ENCODE measurements at regions not wholly inside any gene's neighbourhood (a gene's known extent, or its start where the extent isn't known, plus 50 kb on each side); places are given as distances from the start of the nearest gene placed in this dataset.

- no peaks in the 10 kb centered on the region for H3K27me3 ChIP-seq (replicated peaks; ENCODE audit: insufficient read depth, low read length)
- H3F3A ChIP-seq (ENCODE audit: insufficient read depth, low read length): no peaks in the 10 kb centered on the region
- no peaks in the 10 kb centered on the region for H3K36me3 ChIP-seq (replicated peaks; ENCODE audit: insufficient read depth, low read length)
- no peak overlapping the region for H3K27ac ChIP-seq (ENCODE audit: low read length)
- H3K4me3 ChIP-seq (ENCODE audit: low read length): no peak overlapping the region
- no peaks in the 10 kb centered on the region for H3K79me2 ChIP-seq (ENCODE audit: low read length)
- H3K4me1 ChIP-seq (ENCODE audit: low read length): no peaks in the 10 kb centered on the region
- TF ChIP-seq EZH2phosphoT487 (IDR thresholded peaks at IDR 0.05; ENCODE audit: low read length) (no peak), CTCF (IDR thresholded peaks at IDR 0.05; ENCODE audit: low read length) (no peak), EZH2 (optimal IDR thresholded peaks at IDR 0.05; ENCODE audit: low read depth, low read length) (no peak)
- DNase-seq: no peak
- H3K9me3 ChIP-seq (replicated peaks; ENCODE audit: insufficient read depth, low read length): no peaks in the 10 kb centered on the region
- no peak overlapping the region for H3K9ac ChIP-seq (ENCODE audit: low read length)
- no peaks in the 10 kb centered on the region for H3K9me2 ChIP-seq (replicated peaks; ENCODE audit: insufficient read depth, low read length)
- H2AFZ ChIP-seq (ENCODE audit: low read length): no peak overlapping the region
- H4K20me1 ChIP-seq (ENCODE audit: insufficient read depth, low read length): no peaks in the 10 kb centered on the region
- H3K4me2 ChIP-seq (ENCODE audit: low read depth, low read length): no peak overlapping the region
These were observed 317.4 kb upstream of the ETAA1 start for GRCh38 chr2:67079729-67080128.

GRCh38 chr2:67082813-67083212 is 314.3 kb upstream of the ETAA1 start:
- TF ChIP-seq EZH2phosphoT487 (IDR thresholded peaks at IDR 0.05; ENCODE audit: low read length) (no peak), CTCF (IDR thresholded peaks at IDR 0.05; ENCODE audit: low read length) (no peak), EZH2 (optimal IDR thresholded peaks at IDR 0.05; ENCODE audit: low read depth, low read length) (no peak)
- Histone ChIP-seq H4K20me1 (ENCODE audit: insufficient read depth, low read length) (no peaks in the 10 kb centered on the region), H3K9me2 (replicated peaks; ENCODE audit: insufficient read depth, low read length) (no peaks in the 10 kb centered on the region), H3K36me3 (replicated peaks; ENCODE audit: insufficient read depth, low read length) (no peaks in the 10 kb centered on the region), H3K79me2 (ENCODE audit: low read length) (no peaks in the 10 kb centered on the region), H3F3A (ENCODE audit: insufficient read depth, low read length) (no peaks in the 10 kb centered on the region), H3K4me2 (ENCODE audit: low read depth, low read length) (no peak overlapping the region), H3K27me3 (replicated peaks; ENCODE audit: insufficient read depth, low read length) (no peaks in the 10 kb centered on the region), H3K9ac (ENCODE audit: low read length) (no peak overlapping the region), H3K4me3 (ENCODE audit: low read length) (no peak overlapping the region), H3K9me3 (replicated peaks; ENCODE audit: insufficient read depth, low read length) (no peaks in the 10 kb centered on the region), H2AFZ (ENCODE audit: low read length) (no peak overlapping the region), H3K27ac (ENCODE audit: low read length) (no peak overlapping the region), H3K4me1 (ENCODE audit: low read length) (no peaks in the 10 kb centered on the region)
- no peak for DNase-seq

GRCh38 chr2:67083951-67084350 is 313.2 kb upstream of the ETAA1 start:
- no peak for TF ChIP-seq EZH2phosphoT487 (IDR thresholded peaks at IDR 0.05; ENCODE audit: low read length)
- TF ChIP-seq CTCF (IDR thresholded peaks at IDR 0.05; ENCODE audit: low read length): no peak
- TF ChIP-seq EZH2 (optimal IDR thresholded peaks at IDR 0.05; ENCODE audit: low read depth, low read length): no peak
- H3K9me3 ChIP-seq (replicated peaks; ENCODE audit: insufficient read depth, low read length): no peaks in the 10 kb centered on the region
- H3F3A ChIP-seq (ENCODE audit: insufficient read depth, low read length): no peaks in the 10 kb centered on the region

More at GRCh38 chr2:67083951-67084350, 313.2 kb upstream of the ETAA1 start:
- H3K79me2 ChIP-seq (ENCODE audit: low read length): no peaks in the 10 kb centered on the region
- no peak overlapping the region for H3K4me2 ChIP-seq (ENCODE audit: low read depth, low read length)
- H3K9me2 ChIP-seq (replicated peaks; ENCODE audit: insufficient read depth, low read length): no peaks in the 10 kb centered on the region
- H3K9ac ChIP-seq (ENCODE audit: low read length): no peak overlapping the region
- no peak for DNase-seq
- H3K36me3 ChIP-seq (replicated peaks; ENCODE audit: insufficient read depth, low read length): no peaks in the 10 kb centered on the region
- no peaks in the 10 kb centered on the region for H3K27me3 ChIP-seq (replicated peaks; ENCODE audit: insufficient read depth, low read length)
- no peak overlapping the region for H3K4me3 ChIP-seq (ENCODE audit: low read length)
- H3K4me1 ChIP-seq (ENCODE audit: low read length): no peaks in the 10 kb centered on the region
- H4K20me1 ChIP-seq (ENCODE audit: insufficient read depth, low read length): no peaks in the 10 kb centered on the region
- no peak overlapping the region for H2AFZ ChIP-seq (ENCODE audit: low read length)
- H3K27ac ChIP-seq (ENCODE audit: low read length): no peak overlapping the region

Data from MM.1S (cell line).